Fibroblast of the aortic adventitia (primary cell): ENCODE measurements at regions not wholly inside any gene's neighbourhood (a gene's known extent, or its start where the extent isn't known, plus 50 kb on each side); places are given as distances from the start of the nearest gene placed in this dataset.

Source experiments
- DNase-seq: peaks from one replicate; pipeline ENCODE4 v3.0.0-alpha.2; 2010; ENCODE audit warnings: low read depth
- H3K4me3 ChIP-seq: 2 replicates; pipeline ENCODE4 v1.5.1; 2011; ENCODE audit warnings: low read depth, mild to moderate bottlenecking, control low read depth, low read length, moderate library complexity
- CTCF ChIP-seq: IDR thresholded peaks from 2 replicates; pipeline ENCODE4 v1.5.1; 2011; ENCODE audit warnings: mild to moderate bottlenecking, low read length, control low read depth, inconsistent platforms; ENCODE audit not compliant: insufficient read depth

GRCh38 chr17:83152745-83153611 is 73.6 kb downstream of the METRNL start:
- TF ChIP-seq CTCF = no peak
- no peak overlapping the region for H3K4me3 ChIP-seq
- DNase-seq = no peak

GRCh38 chr17:83153681-83154310 is 74.4 kb downstream of the METRNL start:
- no peak for DNase-seq
- no peak overlapping the region for H3K4me3 ChIP-seq
- no peak for TF ChIP-seq CTCF

- TF ChIP-seq CTCF = no peak
- DNase-seq = no peak
- H3K4me3 ChIP-seq = no peak overlapping the region
Measured at GRCh38 chr17:83154311-83155127, 75.1 kb downstream of the METRNL start.

GRCh38 chr17:83155128-83156121 is 76.0 kb downstream of the METRNL start:
- TF ChIP-seq CTCF = no peak
- H3K4me3 ChIP-seq = no peak overlapping the region
- peak; percentile 5 for DNase-seq

GRCh38 chr17:83156408-83156807 is 77.0 kb downstream of the METRNL start:
- H3K4me3 ChIP-seq = no peak overlapping the region
- TF ChIP-seq CTCF = no peak
- no peak for DNase-seq
